GM21367 (cell line): ENCODE measurements at regions not wholly inside any gene's neighbourhood (a gene's known extent, or its start where the extent isn't known, plus 50 kb on each side); places are given as distances from the start of the nearest gene placed in this dataset.
"Not testable (repeated sequence)": the region's sequence is repeated elsewhere in the genome, so short reads cannot be mapped to it uniquely, and the experiment has no call there.

Experiments used
- ATAC-seq: cut with Tn5 transposase; IDR thresholded peaks from one replicate; pipeline ENCODE4 v1.9.1; 2021; ENCODE audit not compliant: unreplicated experiment

- no peak for ATAC-seq
Measured at GRCh38 chr6:144392536-144392935, 107.4 kb downstream of the UTRN start.

GRCh38 chr6:144394210-144394609 is 109.1 kb downstream of the UTRN start:
- ATAC-seq: no peak

DNA sequence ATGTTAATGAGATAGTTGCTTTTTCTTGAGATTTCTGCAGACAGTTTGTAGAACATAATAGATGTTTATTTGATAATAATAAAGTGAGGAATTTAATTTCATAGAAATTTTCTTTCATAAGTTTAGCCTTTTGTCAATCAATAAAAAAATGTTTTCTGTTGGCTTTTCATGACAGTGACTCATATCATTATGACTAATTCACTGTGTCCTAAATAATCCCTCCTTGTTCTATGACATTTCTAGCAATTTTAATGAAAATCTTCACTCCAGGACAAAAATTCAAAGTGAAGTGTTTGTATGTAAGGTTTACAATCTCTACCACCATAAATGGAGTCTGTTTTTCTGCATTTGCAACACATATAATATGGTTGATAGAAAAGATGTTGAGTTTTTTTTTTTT is 109.9 kb downstream of the UTRN start:
- ATAC-seq: no peak

DNA sequence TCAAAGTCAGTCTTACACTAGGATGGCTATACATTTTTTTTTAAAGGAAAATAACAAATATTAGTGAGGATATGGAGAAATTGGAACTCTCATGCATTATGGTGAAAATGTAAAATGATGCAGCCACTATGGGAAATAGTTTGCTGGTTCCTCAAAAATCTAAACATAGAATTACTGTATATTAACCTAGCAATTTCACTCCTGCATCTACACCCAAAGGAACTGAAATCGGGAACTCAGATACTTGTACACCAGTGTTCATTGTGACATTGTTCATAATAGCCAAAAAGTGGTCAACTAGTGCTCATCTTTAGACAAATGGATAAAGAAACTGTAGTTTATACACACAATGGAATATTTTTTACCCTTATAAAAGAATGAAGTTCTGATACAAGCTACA is 110.7 kb downstream of the UTRN start:
- no peak for ATAC-seq

DNA sequence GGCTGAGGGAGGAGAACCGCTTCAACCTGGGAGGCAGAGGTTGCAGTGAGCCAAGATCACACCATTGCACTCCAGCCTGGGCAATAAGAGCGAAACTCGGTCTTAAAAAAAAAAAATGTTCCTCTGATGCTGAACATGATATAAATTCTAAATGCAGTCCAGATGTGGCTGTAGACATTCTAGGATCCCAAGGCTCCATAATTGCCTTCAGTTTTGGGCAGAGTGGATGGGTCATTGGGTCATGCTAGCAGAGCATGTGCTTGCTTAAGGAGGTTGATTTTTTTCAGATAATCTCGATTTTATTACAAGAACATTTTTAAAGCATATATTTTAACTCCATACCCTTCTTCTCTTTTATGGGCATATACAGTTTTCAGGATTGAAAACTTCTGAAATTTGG is 112.0 kb downstream of the UTRN start:
- ATAC-seq: no peak

- no peak for ATAC-seq
Measured at GRCh38 chr6:144400321-144400720, 115.2 kb downstream of the UTRN start.

- no peak for ATAC-seq
Measured at GRCh38 chr6:144401736-144402733, 116.9 kb downstream of the UTRN start.

DNA sequence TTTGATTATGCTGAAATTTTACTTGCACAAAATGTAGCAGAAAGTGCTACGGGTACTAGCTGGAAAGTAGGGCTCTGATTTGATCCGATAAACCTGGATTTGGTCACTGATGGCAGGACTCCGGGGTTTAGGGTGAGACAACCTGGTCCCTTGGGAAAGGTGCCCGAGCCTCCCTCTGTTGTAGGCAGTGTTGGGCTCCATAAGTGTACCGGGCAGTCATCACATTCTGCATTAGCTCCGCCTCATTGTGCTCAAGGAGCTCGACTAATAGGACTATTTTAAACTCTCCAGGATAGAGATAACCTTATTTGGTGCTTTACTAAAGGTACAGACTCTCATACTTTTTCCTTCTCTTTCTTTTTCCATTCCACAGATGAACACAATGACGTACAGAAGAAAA is 117.6 kb downstream of the UTRN start:
- ATAC-seq: no peak

- ATAC-seq: no peak
Measured at GRCh38 chr6:144405163-144405562, 120.0 kb downstream of the UTRN start.

GRCh38 chr6:144406796-144407195 is 121.7 kb downstream of the UTRN start:
- ATAC-seq: no peak

GRCh38 chr6:144408161-144408560 is 123.0 kb downstream of the UTRN start:
- ATAC-seq: no peak

GRCh38 chr6:144410059-144410458 is 124.9 kb downstream of the UTRN start:
- ATAC-seq: no peak

GRCh38 chr6:144410574-144410973 is 125.4 kb downstream of the UTRN start:
- ATAC-seq: not testable (repeated sequence)

DNA sequence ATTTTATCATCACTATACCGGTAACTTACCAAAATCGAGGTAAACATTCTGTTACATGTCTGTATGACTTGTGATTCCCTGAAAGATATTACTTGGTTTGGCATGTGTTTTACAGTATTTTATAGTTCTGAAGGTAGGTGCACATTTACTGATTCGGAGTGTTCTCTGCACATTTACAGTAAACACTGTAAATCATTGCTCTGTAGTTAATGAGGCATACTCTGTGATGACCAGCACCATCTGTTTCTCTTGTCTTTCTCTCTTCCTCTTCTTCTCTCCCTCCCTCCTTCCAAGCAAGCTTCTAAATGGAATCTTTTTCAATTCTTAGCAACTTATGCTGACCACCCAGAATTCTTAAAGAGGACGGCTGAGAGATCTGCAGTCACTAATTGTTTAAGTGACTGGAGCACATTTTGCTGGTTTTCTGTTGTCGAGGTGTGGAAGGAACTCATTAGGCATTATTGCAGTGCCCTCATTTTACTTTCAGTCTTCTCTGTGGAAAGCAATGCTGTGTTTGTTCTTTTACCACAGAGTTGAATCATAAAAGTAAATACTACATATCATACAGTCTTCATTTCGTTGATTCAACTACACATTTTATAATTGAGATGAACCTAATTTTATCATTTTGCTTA is 126.5 kb downstream of the UTRN start:
- no peak for ATAC-seq

GRCh38 chr6:144413418-144413817 is 128.3 kb downstream of the UTRN start:
- no peak for ATAC-seq

- no peak for ATAC-seq
Measured at GRCh38 chr6:144415014-144415413, 129.9 kb downstream of the UTRN start.

DNA sequence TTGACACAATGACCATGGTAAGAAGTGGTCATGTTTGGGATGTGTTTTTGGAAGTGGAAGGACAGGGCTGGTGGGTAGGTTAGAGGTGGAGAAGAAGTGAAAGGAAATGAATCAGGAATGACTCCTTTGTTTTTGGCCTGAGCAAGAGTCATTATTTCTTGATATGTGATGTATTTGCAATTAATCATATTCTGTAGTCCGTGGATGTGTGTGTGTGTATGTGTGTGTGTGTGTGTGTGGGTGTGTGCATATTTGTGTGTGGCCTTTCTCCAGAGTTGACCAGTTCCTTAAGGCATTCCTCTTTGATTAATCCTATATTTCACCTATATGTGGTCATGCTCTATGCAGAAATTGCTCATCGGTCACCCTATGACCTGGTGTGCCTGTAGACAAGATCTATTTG is 130.7 kb downstream of the UTRN start:
- ATAC-seq: no peak

- no peak for ATAC-seq
Measured at GRCh38 chr6:144416244-144416643, 131.1 kb downstream of the UTRN start.

- no peak for ATAC-seq
Measured at GRCh38 chr6:144416773-144417172, 131.6 kb downstream of the UTRN start.

DNA sequence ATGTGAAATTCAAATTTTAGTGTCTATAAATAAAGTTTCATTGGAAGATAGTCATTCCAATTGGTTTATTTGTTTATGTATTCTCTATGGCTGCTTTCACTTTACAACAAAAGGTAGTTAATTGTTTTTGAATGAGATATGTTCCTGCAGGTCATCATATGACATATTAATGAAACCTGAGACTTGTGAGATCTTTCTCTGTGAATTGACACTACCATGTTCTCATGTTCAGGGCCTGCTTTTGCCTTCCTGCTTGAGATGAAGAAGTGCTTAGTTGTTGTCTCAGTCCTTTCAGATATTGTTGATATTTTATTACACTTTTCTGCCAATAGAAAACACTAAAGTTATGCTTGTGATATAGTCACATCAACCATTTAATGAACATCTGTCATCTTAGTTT is 132.5 kb downstream of the UTRN start:
- no peak for ATAC-seq

DNA sequence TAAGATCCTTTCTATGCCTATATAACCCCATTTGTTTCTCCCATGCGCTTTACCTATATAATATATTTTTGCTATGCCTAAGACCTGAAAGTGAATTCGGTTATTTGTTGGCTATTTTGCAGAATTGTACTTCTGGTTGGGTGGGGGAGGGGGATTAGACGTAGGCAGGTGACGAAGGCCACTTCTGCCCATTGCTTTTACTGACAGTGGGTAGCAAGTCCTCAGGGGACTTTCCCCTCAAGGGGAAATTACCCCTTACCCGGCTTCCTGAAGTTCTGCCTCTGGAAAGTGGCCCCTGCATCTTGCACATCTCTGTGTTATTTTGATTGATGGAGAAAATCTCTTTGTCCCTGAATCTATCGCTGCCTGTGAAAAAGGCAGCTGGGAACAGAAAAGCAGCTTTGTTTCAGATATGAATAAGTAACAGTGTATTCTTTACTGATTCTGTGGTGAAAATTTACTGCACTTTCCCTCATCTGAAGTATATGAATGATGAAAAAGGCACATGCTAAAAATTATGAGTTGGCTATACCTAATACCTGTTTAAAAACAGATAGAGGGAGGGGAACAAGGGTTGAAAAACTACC is 133.9 kb downstream of the UTRN start:
- no peak for ATAC-seq

GRCh38 chr6:144423167-144423566 is 138.0 kb downstream of the UTRN start:
- no peak for ATAC-seq
